SK-N-DZ (cell line): ENCODE measurements at regions not wholly inside any gene's neighbourhood (a gene's known extent, or its start where the extent isn't known, plus 50 kb on each side); places are given as distances from the start of the nearest gene placed in this dataset.
A peak's percentile ranks its signal among the peaks of the same experiment; 100 is the strongest.

ENCODE experiments used
- DNase-seq: peaks from one replicate; pipeline ENCODE4 v3.0.0-alpha.2; 2015; ENCODE audit warnings: low spot score

DNA sequence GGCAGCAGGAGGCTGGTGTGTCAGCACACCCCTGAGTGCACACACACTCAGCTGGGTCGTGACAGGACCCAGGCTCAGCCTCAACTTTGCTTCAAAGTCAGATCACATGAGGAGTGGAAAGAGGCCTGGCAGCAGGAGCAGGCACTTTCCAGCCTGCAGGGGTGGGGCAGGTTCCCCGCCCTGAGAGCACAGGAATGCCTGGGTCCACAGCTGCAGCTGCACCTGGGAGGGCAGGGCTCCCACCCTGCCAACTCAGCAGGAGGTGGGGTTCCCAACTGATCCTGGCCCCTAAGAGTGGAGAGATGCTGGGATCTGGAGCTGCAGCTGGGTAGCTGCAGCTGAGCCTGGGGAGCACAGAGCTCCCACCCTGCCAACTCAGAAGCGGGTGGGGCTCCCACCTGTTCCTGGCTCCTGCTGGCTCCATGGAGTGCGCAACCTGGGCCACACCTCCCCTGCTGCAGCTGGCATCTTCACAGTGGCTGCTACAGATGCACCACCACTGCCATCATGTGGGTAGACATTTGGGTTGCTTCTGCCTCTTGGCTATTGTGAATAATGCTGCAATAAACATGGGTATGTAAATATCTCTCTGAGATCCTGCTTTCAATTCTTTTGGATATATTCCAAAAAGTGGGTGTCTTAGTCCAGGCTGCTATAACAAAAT is 415.4 kb downstream of the TTLL7 start:
- no peak for DNase-seq

GRCh38 chr1:83581747-83582146 is 417.2 kb downstream of the TTLL7 start:
- DNase-seq = no peak

- DNase-seq = no peak
Measured at GRCh38 chr1:83574791-83575190, 424.1 kb downstream of the TTLL7 start.

- DNase-seq = no peak
Measured at GRCh38 chr1:83573776-83574175, 425.2 kb downstream of the TTLL7 start.

GRCh38 chr1:83571536-83571935 is 427.4 kb downstream of the TTLL7 start:
- DNase-seq = no peak

- no peak for DNase-seq
Measured at GRCh38 chr1:83561346-83561745, 437.6 kb downstream of the TTLL7 start.

DNA sequence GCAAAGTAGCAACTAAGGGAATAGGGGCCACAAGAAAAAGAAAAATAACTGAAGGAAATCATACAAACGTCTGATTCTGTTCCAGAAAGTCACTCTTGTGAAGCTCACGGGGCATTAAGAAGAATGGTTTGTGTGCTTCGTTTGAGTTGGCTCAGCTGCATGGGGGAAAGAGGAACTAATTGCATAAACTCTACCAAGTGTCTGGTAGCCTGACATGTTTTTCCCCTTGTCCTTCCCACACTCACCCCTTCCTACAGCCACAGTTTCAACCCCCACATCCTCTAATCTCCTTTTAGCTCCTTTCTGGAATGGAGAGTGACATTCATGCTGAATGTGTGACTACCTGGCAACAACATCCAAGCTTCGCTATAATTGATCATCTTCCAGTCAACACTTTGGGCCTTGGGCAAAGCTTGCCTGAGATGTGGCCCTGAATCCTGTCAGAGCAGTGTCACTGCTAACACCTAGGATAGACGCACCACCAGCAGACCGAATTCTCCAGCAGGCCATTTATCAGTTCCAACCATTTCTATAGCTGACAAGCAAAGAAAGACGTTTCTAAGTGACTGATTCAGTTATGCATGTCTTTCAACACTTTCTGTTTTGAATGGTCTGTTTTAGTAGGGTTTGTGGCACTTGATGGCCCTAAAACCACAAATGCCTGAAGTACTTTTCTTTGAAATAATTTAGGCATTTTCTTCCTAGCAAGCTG is 439.6 kb downstream of the TTLL7 start:
- no peak for DNase-seq

DNA sequence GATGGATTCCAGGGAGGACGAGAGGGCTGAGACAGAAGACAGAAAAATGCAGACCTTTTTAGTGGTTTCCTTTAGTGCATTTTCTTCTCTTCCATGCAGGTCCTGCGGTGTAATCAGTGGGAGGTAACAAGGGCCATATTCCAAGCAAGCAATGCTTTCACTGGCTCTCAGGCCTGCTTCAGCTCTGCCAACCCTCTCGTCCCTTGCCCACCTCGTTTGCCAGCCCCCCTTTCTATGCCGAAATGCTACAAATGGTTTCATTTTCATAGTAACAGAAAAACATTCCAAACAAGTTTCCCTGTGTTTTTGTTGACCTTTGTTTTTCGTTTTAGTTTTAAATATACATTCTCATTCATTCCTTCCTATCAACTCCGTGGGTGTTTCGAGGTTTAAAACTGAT is 443.1 kb downstream of the TTLL7 start:
- DNase-seq = no peak

DNA sequence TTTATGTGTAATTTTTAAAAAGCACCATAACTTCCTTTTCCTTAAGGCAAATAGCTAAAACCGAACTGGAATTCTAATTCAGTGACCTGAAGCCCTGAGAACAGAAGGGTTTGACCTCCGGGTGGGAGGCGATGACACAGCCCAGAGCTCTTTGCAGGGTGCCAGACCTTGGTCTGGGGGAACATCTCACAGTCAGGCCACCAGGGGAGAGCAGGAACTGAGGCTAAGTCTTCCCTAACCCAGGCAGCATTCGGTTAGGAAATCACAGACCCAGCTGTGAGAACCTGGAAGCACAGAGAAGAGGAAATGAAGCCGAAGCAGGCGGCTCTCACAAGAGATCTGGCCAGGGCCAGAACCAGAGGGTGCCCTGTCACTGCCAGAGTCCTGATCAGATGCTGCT is 444.8 kb downstream of the TTLL7 start:
- peak; percentile 50 for DNase-seq

DNA sequence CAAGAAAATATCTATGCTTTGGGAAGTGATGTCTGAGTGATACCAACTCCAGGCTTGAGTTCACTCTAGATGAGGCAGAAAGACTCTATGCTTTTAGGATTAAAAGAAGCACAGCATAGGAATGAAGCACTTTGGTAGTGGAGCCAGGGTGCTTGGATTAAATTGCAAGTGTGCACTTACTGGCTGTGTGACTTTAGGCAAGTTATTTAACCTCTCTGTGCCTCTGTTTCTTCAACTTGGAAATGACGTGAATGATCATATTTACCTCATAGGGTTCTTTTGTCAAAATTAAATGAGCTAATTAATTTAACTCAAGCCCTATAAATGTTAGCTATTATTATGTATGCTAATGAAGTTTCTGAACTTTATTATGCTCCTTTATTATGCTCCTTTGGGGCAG is 446.1 kb downstream of the TTLL7 start:
- DNase-seq = no peak

- no peak for DNase-seq
Measured at GRCh38 chr1:83548311-83548710, 450.6 kb downstream of the TTLL7 start.

- no peak for DNase-seq
Measured at GRCh38 chr1:83547901-83548300, 451.0 kb downstream of the TTLL7 start.

- DNase-seq = no peak
Measured at GRCh38 chr1:83546874-83547273, 452.1 kb downstream of the TTLL7 start.

DNA sequence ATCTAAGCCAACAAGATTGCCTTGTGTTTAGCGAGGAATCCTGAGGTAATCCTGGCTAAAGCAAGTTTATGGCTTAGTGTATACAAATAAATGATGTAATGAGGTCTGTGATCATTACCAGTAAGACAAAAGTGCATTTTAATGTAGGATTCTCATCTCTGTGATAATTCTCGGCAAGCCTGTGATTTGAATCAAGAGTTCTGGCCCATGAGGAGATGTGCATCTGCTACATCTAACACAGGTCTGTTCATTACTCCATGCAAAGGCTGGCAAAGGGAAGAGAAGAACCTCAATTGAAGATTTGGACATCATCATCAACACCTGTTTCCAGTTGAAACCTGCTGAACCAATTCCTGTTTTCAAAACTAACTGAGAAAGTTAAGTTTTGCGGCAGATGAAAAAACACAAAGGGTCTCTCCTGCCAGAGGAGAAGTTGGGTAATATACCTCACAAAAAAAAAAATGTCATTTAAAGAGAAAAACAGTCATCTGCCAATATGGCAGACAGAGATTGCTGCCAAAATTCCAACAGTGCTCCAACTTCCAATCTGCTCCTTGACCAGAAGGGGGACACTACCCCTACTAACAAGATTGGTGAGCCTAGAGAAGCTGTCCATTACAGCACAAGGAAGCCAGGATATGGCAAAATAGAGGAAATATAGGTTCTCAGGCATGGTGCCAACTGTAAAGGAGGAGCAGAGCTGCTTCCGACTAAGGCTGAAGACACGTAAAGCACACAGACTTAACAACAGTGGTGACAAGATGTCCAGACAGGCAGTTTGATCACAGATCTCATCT is 453.7 kb downstream of the TTLL7 start:
- peak; percentile 41 for DNase-seq

DNA sequence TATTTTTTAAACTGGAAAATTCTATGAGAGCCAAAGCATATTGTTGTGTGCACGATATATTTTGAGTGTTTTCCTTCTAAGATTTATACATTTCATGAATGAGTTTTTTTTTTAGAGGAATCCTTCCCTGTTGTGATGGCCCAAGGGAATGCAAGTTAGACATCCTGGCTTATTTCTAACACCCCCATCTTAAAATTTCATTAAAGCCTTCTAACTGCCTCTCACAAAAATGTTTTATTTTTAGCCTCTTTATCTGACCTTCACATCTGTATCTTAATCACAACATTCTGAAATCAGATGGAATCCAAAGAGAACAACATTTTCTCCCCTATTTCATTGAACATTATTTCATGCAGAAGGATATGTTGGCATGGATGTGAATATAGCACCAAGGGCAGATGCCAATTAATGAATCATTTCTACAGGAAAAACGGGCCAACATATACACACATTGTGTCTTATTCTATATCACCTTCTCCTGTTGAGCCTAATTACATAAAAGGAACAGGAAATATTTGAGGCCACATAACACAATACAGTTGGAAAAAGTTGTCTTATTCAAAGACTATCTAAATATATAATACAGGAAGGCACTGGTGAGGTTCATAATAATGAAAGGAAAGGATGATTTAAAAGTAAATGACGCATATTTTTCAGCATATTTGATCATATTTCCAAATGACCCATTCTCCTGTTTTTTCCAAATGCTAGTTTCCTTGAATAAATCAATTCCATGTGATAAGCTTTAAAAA is 455.5 kb downstream of the TTLL7 start:
- DNase-seq = no peak

DNA sequence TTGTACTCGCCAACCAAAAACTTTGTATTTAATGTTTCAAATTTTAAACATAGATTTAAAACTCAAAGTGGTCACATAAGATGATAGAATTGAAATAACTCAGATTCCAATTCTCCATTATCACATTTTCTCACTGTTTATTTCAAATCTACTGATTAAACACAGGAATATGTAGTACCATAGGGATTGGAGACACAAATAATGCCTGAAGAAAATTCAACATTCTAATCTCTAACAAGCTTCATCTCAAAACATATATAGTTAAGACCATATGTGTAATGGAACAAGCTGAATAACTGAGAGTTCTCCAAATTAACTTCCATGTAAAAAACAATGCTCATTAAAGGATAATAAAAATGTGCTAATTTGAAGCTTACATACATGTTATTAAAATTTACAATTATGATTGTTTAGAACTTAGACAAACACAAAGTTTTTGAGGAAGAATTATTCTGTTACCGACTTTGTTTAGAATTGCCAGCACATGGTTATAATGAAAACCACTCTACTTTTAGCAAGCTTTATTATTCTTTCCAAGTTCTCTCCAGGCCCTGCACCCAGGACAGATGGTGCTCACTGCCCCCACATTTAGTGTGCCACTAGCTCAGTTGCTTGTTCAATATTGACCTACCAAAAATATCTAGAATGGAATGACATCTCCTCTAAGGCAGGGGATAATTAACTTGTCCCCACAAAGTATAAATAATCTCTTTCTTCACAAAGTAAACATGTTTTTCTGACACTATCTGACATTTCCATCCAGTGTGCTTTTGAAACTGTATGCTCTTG is 467.2 kb downstream of the TTLL7 start:
- no peak for DNase-seq

DNA sequence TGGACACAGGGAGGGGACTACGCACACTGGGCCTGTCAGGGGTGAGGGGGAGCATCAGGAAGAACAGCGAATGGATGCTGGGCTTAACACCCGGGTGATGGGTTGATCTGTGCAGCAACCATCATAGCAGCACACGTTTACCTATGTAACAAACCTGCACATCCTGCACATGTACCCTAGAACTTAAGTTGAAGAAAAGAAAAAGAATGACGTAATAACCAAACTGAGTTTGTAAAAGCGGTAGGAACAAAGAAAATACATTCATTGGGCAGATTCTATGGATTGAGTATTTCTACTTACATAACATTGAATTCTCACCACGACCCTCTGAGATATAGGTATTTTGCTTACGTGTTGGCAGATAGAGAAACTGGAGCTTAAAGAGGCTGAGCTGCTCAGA is 468.4 kb downstream of the TTLL7 start:
- no peak for DNase-seq

DNA sequence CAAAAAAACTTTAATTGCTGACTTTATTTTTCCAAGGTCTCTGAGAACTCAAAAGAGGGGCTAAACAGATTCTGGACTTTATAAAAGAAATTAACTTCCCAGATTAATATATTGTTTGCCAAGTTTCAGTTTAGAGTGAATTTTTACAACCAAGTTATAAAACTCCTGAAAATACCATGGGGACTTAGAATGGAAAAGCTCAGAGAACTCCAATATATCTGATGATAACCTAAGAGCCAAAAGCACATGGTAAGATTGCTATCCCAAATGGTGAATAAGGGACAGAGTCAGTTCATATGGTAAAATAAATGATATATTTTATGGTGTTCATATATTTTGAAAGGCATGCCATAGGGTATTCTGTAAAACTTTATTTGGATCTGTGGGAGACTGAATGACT is 470.9 kb downstream of the TTLL7 start:
- DNase-seq = no peak

DNA sequence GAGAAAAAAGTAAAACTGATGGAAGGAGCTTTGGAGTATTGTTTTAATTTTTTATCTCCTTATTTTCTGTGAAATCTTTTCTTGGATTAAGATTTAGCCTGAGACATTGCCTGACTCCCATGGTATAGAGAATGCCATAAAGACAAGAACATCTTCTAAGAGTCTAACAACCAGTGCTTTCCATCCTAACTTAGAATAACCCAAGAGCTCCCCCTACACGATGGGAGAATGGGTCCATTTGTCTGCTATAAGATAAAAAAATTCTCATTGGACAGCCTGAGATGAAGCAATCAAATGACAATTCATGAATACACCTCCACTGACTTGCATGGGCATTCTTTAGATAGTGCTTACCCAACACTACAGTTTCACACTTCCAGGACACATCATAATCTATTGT is 478.1 kb downstream of the TTLL7 start:
- DNase-seq = no peak

DNA sequence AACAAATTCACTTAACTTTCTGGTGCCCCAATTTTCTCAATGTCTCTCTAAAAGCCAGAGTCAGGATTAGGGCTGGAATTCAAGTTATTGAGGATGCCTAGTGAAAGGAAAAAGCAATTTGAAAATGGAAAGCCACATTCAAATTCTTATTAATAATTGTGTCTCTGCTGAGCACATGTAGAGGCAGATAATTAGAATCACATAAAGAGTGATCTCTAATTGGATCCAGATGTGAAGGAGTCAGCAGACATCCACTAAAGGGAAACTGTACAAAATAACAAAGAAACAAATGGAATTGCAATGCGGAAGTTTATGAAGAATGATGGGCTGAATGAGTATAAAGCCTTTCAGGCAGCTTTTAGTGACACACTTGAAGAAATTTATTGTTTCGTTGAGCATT is 482.6 kb downstream of the TTLL7 start:
- DNase-seq = no peak

- no peak for DNase-seq
Measured at GRCh38 chr1:83515578-83516154, 483.3 kb downstream of the TTLL7 start.
